ENCODE measurements at regions not wholly inside any gene's neighbourhood (a gene's known extent, or its start where the extent isn't known, plus 50 kb on each side); places are given as distances from the start of the nearest gene placed in this dataset.
"Not testable (repeated sequence)": the region's sequence is repeated elsewhere in the genome, so short reads cannot be mapped to it uniquely, and the experiment has no call there.

DNA sequence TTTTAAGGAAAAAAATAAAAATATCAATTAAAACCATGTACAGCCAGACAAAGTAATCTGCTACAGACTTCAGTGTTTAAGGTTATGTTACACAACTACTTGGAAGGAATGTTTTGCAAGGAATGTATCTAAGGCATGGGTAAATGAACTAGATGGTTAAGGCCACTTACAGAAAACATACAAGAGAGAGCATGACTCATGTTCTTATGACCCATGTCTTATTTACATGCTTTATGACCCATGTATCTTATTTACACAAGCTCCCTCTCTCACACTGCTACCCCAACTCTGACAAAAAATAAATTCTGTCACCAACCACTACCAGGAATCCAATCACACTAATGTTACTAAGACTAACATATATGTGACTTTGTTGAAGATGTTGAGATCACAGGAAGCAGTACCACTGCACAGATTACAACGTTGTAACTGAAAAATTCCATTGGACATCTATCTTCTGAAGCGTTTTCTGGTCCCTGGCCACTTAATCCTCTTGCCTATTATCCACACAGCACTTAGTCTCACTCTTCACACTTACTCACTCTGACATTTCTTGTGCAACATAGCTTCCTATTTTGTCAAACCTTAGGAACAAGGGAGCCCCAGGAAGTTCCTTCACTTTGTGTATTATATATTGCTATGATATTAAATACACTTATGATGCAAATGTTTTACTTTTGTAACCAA lies 1630.1 kb upstream of the C9orf72 start:
- DNase-seq: no peak

GRCh38 chr9:29208670-29209069 lies 1635.4 kb upstream of the C9orf72 start:
- no peak for DNase-seq

DNA sequence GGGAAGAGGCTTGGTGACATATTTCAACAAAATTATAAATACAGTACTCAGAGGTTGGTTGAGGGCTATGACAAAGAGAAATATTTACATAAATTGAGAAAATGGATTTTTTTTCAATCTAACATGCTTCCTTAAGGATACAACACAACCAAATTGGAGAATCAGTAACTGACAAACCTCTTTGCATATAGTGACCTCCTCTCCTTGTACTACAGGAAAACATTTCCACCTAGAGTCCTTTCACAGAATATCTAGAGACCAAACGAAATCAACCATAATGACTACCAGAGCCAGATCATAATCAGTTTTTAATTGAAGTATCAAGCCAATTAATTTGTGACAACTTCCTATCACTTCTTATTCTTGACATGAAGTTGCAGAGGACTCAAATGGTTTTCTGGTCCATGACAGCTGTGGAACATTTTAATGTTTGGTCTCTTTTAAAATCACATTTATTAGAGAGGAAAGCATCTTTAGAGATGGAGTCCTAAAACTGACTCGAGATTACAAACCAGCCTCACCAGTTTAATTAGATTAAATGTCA lies 1636.5 kb upstream of the C9orf72 start:
- DNase-seq: no peak

GRCh38 chr9:29211003-29211579 lies 1637.8 kb upstream of the C9orf72 start:
- DNase-seq: no peak

GRCh38 chr9:29211580-29212396 lies 1638.5 kb upstream of the C9orf72 start:
- peak; percentile 4 for DNase-seq

DNA sequence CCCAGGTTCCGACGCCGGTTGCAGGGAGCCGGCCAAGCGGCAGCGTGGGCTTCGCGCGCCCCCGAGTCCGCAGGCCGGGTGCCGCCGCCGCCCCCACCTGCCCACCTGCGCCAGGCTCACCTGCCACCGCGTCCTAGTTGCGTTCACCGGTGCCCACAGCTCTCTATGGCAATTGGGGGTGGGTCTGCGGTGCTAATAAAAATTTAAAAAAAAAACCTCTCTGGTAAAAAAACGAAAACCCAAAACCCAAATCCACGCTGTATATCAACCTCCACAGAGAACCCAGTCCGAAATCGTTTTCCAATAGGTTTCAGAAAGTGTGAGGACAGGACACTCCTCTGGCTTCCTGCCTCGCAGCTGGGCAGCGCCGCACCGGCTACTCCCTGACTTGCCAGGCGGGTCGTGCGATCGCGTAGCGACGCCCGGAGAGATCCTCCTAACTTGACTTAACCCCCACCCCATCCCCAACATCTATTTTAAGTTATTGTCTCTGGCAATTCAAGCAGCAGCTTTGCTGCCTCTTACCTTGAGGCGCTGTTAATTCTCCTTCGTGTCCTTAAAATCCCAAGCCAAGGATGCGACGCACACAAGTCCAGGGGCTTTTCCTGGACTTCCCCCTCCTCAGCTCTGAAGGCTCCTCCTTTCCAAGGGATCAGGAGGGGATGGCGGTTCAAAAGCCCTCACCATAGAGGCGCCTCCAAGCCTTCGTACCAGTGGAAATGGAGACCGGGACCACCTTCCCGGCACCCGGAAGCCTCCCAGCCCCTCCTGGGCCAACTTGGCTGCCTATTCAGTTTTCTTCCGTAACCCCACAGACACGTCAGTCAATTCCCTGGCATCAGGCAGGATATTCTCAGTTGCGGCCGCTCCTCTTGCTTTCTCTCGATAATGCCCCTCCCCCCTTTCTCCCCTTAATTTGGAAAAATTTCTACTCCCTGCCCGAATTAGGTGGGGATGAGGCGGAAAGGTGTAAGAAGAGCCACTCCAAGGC lies 1639.4 kb upstream of the C9orf72 start:
- DNase-seq: no peak

- no peak for DNase-seq
These were observed 1640.3 kb upstream of the C9orf72 start, which contains the start of gene LINGO2 for GRCh38 chr9:29213417-29214153. LINGO2 (minus strand) TSS chr9:29213601.

GRCh38 chr9:29214154-29214689 lies 1640.9 kb upstream of the C9orf72 start:
- no peak for DNase-seq

GRCh38 chr9:29214690-29215253 lies 1641.5 kb upstream of the C9orf72 start:
- DNase-seq: no peak

GRCh38 chr9:29217966-29218365 lies 1644.7 kb upstream of the C9orf72 start:
- DNase-seq: no peak

- no peak for DNase-seq
These were observed 1647.4 kb upstream of the C9orf72 start for GRCh38 chr9:29220596-29221251.

DNA sequence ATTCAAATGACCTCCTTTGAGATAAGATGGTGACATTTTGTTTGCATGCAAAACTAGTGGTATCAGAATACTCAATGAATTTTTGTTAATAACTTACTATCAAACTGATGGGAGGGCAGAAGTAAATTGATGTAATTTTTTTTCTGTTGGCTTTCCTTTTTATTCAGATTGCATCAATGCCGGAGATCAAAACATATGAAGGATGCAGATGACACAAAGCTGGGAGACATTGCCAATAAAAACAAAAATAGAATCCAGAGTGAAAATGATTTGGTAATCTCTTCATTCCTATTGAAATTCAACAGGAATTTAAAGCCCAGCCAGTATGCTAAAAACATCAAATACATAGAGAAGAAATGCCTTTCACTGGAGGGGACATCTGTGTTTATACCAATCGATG lies 1655.3 kb upstream of the C9orf72 start:
- no peak for DNase-seq

DNA sequence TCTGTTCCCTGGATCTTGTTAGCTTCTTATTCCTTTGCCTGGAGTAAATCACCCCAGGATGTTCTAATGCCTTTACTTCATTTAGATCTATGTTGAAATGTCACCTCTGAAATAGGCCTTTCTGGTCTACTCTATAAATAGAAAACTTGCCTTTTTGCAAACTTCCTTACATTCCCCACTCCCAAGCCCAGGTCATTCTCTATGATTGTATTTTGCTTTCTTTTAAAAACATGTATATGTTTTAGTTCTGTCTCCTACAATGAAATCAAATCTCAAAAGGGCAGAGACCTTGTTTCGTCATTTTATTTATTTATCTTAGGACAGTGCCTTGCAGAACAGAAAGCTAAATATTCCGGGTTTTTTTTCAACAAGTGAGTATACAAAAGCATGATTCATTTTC lies 1657.7 kb upstream of the C9orf72 start:
- no peak for DNase-seq

- no peak for DNase-seq
These were observed 1659.9 kb upstream of the C9orf72 start for GRCh38 chr9:29233193-29233592.

GRCh38 chr9:29241320-29241719 lies 1668.0 kb upstream of the C9orf72 start:
- DNase-seq: no peak

DNA sequence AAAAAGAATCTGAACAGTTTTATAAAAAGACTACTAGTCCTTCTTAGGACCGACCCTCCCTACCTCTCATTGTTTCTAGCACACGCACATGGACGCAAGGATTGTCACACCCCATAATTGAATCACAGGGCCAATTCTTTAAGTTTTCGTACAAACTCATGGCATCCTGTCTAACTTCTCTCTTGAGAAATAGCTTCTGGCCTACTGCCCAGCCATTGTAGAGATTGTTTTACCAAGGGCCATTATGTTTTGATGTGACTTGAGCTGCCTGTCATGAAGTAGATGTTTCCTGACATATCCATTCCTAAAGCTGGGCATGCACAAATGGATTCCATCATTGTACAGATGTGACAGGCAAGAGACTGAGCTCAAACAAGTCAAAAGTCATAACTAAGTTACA lies 1672.1 kb upstream of the C9orf72 start:
- no peak for DNase-seq

GRCh38 chr9:29270400-29270799 lies 1697.1 kb upstream of the C9orf72 start:
- not testable (repeated sequence) for DNase-seq

DNA sequence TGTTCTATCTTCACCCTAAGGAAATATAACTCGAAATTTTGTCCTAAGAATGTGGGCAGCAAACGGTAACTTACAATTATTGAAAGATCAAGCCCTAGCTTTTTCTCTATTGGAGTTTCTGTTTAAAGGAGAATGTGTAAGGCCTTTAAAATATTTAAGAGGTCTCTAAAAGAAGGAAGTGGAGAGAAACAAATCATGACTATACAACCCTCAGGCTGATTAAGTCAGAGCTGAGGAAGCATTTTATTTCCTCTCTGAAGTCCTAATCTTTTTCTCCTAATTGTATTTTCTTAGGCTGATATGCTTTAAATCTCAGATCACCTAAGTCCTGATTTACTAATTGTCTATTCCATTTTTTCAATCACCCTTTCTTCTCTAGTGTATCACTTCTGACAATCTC lies 1708.8 kb upstream of the C9orf72 start:
- DNase-seq: no peak

- no peak for DNase-seq
These were observed 1712.5 kb upstream of the C9orf72 start for GRCh38 chr9:29285818-29286217.

- no peak for DNase-seq
These were observed 1716.1 kb upstream of the C9orf72 start for GRCh38 chr9:29289365-29289764.
